ENCODE measurements at regions not wholly inside any gene's neighbourhood (a gene's known extent, or its start where the extent isn't known, plus 50 kb on each side); places are given as distances from the start of the nearest gene placed in this dataset.

DNA sequence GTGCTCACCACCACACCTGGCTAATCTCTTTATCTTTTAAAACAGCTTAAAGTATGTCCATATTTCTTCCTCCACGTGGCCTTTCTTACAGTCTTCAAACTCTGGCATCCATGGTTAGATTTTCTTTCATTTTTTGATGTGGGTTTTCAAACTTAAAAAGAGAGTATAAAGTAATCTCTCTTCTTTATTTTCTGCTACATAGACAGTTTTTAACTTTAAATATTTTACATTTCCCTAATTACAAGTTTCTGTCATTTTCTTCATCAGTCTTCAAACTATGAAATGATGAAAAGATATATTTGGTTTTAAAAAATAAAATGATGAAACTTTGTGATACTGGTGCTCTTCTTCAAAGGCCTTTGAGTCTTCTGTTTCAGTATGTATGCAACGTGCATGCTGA is 143.5 kb upstream of the ESRRG start:
- DNase-seq (ENCODE audit: low read depth): no peak

DNA sequence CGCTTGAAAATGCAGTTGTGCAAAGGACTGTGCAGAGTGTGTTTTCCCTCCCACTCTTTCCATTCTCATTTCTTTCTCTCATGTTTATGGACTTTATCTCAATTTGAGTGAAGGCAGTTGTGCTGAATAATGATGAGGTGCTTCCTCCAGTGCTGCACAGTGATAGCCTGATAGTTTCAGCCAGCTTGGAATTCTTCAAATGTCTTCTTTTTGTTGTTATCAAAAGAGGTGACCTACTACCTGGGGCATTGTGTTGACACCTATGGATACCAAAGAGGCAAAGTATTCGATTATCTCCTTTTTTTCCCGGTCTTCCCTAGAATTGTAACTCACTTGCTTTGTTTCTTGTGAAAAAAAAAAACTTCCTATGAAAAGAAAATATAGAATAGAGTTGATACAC is 132.6 kb upstream of the ESRRG start:
- DNase-seq (ENCODE audit: low read depth): no peak

DNA sequence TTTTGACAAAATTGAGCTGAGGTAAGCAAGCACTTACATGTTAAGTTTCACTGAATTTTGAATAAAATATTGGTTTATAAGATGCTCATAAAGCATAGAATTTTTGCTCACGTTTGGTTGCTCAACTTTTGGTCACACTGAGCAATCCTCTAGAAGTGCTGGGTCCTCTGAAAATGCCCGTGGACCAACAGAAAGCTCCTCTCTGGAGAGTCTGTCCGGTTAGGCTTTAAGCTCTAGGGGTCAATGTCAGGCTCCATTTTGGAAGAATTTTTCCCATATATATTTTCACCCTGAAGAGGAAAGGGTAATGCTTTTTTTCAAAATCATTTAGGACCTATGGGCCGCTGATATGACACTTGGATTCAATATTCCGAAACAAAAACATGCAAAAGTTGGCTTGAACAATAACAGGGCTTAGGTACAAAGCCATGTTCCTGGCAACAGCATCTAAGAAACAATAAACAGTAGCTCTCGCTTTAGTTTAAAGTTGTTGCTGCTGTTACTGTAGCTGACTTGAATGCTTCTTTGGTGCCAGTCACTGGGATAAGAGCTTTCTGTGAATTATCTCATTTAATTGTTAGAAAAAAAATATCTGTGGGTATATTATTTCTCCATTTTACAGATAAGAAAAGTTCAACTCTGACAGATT is 131.7 kb upstream of the ESRRG start:
- no peak for DNase-seq (ENCODE audit: low read depth)

DNA sequence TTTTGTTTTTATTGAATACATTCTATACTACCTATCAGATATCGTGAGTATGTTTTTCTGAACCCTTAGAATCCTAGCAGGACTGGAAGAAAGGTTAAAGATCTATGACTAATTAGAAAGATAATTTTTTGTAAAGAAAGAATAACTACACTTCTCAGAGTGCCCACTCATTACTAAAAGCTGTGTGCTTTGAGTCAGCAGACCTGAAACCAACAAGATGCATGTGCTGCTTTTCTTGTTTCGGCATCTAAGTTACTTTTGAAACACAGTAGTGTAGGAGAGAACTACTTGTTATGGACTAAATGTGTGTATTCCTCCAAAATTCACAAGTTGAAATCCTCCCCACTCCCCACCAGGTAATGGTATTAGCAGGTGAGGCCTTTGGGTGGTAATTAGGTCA is 127.8 kb upstream of the ESRRG start:
- no peak for DNase-seq (ENCODE audit: low read depth)

DNA sequence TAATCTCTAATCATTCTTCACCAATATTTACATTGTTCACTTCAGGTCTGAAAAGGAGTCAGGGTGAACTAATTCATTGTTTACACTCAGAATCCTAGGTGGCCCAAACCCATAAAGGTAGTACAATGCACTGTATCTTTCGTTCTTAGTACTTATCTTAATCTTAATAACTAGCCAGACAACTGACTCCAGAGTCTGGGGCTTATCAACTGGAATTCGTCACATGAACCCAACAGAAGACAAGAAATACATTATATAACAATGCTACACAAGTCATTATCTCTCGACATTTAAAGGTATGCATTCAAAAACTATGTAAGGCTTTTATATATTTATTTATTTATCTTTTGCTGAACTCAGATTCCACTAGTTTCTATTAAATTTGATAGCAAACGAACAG is 125.9 kb upstream of the ESRRG start:
- no peak for DNase-seq (ENCODE audit: low read depth)

DNA sequence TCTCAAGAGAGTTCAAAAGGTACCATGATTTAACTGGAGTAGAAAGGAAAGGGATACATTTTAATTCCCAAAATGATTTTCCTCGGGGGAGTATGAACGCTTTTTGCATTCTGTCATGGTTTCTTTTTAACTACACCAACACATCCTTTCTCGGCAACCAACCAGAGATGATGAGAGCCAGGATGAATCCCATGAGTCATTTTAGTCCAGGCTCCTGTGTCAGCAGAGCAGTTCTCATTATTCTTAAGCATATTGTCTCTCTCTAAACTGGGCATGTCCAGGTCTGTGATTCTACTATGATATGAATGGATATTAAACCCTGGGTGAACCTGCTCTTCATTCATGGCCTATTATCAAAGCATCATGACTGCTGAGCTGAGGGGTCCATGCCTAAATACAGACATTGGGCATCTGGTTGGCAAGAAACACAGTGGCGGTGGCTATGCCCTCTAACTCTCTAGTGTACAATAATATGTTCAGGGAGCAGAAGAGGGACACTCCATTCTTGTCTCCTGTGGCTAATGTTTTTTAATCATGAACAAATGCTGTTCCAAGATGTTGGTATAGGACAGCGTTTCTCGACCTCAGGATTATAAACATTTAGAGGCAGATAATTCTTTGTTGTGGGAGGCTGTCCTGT is 124.3 kb upstream of the ESRRG start:
- peak; percentile 19 for DNase-seq (ENCODE audit: low read depth)

DNA sequence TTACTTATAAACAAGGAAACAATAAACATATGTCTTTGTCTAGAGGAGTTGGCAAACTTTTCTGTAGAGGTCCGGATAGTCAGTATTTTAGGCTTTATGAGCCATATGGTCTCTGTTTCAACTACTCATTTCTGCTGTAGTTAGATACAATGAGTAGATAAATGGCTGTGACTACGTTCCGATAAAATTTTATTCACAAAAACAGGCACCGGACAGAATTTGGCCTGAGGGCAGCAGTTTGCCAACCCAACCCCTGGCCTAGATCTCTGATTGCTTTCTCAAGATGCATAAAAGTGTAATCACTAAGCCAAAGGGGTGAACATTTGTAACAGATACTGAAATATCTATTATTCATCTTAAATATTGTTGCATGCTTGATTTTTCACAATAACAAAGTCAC is 123.1 kb upstream of the ESRRG start:
- DNase-seq (ENCODE audit: low read depth): no peak

DNA sequence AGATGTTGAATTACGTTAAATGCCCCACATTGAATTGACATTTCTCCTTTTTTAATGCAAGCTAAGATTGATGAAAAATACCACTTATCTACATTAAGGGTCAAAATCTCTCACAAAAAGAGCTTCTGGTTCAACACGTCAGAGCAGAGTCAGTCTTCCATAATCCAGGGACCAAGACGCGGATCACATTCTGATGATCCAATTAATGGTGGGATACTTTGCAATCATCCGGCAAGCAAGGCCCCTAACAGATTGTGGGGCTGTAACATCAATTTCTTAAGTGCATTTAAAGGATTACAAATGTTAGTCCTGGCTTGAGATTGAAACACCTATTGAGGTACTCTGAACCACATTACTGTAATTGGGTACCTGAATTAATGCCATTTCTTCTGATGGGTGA is 120.2 kb upstream of the ESRRG start:
- DNase-seq (ENCODE audit: low read depth): no peak

DNA sequence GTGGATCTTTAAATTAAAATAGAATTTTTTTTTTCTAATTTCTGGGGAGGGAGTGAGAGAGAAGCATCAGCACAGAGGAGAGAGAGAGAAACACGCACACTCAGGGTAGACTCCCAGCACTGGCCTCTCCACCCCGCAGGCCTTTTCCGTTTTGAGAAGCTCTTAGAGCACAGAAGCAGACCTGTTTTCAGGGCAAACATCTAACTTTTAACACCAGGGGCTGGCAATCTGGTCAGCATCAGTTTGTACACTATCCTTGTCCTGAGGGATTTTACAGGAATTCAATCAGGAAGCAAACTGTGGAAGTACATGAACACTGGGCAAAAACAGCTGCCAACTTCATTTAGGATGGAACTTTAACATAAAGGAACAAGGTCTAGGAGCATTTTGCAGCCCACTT is 117.9 kb upstream of the ESRRG start:
- DNase-seq (ENCODE audit: low read depth): no peak

DNA sequence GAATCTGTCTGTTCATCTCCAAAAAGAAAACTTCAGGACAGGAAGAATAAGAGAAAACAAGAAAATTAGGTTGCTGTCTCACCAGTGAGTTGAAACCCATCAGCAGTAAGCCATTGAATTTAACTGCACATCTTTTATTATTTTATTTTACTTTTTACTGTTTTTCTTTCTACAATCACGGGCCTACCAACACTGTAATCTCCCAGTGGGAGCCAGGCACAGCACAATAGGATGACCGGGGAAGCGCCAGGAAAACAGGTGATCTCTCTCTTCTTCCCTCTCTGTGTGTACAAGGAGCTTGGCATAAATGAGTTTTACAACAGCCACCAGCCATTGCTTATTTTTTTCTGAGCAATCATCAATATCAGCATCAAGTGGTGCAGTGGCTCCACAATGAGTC is 113.1 kb upstream of the ESRRG start:
- no peak for DNase-seq (ENCODE audit: low read depth)

DNA sequence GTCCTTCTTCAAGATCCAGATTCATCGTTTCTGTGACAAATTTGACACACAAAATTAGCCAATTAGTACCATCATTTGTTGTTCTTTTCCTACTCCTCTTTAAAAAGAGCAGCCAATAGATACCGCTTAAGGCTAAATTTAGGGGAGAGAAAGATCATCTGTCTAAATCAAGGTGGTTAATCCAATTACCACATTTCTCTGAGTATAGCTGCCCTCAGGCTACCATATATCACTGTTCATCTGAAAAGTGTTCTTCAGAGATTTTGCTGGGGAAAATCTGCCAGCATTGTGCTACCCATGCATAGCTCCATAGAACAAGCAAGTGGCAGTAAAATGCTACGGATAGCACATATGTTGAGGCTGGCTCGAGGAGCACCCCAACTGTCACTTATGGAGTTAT is 110.3 kb upstream of the ESRRG start:
- no peak for DNase-seq (ENCODE audit: low read depth)

DNA sequence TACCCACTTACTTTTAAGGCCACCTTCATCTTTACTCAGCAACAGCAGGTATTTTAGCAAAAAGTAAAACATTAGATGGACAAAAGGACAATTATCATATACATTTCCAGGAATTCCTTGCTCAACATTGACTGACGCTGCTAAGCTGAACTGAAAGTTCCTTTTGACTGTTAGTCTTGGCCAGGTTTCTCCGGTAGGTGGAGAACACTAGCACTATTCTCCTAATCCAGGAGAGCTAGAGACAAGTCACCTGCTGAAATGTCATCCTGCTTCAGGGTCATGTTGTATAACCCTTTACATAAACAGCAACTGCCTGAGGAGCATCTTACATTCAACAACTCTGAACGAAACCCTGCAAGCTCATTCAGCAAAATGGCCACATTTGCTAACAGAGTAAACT is 109.0 kb upstream of the ESRRG start:
- no peak for DNase-seq (ENCODE audit: low read depth)

DNA sequence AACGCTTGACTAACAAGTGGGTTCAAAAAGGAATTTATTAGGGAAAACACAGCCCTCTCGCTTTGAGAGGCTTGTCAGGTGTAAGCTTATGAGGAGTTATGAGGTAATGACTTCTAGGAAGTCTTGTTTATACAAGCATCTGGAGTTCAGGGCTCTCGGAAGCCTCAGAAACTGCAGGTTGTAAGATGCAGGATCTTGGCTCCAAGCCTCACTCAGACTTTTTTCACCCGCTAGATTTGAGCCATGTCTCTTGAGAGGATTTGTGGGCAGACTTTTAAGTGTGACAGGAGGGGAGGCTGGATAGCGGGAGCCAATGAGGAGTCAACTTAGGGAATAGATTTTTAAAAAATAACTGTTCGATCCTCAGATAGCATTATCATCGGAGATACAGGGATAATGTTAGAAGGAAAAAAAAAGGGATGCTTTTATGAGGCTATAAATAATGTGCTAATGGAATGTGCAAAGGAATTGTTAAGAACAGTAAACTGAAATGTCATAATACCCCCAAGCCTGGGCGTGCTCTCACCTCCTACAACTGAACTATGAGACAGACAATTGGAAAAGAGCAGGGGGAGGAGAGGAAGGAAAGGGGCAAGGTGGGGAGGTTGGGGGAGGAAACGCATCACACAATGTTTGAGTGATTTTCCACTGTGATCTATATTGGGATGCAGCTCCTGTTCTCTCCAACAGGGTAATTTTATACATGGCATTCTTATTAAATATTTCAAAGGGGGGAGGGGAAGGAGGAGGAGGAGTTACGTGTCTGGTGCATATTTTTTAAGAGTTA is 107.4 kb upstream of the ESRRG start:
- DNase-seq (ENCODE audit: low read depth): no peak

DNA sequence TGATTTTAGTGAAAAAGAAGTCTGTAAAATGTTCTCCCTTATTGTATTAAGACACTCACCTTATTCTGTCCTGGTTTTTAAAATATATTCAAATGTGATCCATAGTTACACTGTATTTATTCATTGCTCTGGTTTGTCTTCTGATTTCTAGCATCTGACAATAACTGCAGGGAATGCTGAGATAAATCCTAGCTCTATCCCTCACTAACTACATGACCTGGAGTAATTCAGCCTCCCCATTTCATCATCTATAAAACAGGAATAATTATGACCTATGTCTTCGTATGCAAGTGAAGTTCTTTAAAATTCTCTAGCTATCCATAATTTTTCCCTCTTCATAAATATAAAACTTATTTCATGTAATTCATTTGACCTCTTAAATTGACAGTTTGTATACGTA is 104.0 kb upstream of the ESRRG start:
- no peak for DNase-seq (ENCODE audit: low read depth)

DNA sequence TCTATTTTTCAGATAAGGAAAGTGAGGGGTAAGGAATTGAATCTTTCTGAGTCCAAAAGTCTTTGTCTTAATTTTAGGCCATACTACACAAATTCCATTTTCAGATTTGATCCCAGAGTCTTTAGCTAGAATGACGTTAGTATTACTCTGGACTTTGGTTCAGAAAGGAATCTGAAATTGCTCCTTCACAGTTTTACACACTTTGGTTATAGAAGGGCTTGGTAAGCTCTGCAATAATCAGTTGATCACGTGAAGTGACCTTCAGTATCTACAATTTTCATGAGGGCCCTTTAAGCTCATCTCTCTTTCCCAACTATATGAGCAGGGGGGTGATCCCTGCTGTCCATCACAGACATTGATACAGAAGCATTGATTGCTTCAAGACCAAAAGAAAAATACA is 103.4 kb upstream of the ESRRG start:
- no peak for DNase-seq (ENCODE audit: low read depth)

DNA sequence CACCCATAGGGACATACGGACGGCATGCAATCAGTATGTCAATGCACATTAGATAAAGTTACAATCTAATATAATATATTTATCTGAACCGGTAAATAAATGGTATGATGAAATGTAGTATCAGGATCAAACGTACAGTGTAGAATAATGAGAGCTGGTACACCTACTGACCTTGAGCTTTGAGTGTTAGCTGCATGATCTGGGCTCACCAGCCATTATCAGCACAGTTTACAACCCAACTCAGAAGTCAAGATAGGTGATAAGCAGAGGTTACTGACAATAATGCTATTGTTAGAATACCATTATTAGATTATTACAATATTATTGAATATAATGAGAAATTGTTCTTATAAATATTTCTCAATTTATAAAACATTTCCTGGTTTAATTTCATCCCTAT is 103.0 kb upstream of the ESRRG start:
- DNase-seq (ENCODE audit: low read depth): no peak

DNA sequence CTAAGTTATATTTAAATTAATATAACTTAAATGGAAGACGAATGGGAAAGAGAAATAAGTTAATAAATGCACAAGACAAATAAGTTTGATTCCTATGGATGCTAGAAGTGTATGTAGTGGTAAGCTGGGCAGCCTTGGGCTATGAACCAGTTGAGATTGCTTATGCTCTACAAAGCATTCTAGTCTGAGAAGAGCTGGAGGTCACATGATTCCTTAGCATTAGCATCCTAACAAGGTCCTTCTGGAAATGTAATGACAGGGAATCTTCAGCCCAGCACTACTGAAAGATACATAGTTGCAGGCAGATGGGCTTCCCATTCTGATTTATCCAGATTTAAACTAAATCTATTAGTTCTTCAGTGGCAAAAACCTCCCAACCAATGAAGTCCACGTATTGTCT is 102.3 kb upstream of the ESRRG start:
- DNase-seq (ENCODE audit: low read depth): no peak

DNA sequence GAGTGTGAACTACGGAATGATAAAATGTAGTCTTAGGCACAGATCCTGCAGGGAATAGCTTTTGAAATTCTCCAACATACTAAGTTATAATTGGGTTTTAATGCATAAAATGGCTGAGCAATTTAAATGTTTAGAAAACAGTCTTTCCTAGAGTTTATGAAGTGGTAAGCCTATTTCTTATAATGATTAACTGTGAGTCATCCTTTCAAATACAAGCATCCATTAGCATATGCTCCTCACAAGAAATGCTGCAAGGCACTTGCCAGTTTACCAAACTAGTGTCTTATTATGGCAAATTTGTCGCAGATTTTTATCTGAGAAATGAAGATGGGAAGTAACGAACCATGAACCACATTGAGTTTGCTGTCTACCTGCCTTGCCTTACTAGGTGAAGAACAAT is 101.3 kb upstream of the ESRRG start:
- no peak for DNase-seq (ENCODE audit: low read depth)

DNA sequence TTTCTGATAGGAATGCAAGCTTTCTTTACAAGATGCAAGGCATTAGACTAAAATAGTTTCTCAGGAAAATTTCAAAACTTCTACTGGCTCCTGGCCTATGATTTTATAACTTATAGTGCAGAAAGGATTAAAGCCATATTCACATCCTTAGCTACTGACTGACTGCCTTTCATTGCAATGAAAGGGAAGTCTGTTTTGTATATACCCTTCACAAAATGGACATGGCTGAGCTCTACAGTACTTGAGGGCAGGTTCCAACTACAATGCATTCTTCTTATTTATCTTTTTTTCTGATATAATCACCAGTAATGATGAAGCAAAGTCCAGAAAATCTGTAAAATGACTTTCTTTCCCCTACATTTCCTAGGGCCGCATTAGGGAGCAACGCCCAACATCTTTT is 100.5 kb upstream of the ESRRG start:
- DNase-seq (ENCODE audit: low read depth): no peak

DNA sequence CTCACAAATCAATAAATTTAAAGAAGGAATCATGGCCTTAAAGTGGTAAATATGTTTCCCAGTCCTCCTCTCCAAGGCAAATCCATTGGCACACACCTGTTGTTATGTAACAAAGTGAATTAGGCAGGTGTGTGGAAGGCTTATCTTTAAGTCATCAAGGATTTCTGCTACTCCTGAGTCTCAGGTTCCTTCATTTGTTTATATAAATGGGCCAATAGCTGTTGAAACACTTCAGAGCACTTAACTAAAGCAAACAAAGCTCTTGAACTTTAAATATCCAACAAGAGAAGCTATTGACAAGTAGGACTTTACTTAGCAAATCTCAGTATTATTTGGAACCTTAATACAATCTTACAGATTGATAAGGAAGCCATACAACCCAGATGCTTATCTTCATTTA is 99.3 kb upstream of the ESRRG start:
- DNase-seq (ENCODE audit: low read depth): no peak

DNA sequence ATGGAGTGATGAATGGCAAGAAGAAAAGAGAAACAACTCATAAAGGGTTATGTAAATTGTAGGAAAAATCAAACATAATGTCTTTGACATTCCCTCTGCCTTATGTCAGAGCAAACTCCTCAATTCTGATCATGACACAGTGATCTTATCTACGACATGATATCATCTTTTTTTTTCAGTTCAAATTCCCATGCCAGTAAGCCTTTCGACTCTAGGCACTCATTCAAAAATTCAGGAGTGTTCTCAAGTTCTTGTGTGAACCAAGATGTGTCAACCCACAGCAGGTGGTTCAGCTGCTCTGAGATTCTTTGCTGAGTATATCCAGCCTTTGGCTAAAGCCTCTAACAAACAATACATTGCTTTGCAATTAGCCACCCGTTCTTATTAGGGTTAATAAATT is 97.1 kb upstream of the ESRRG start:
- no peak for DNase-seq (ENCODE audit: low read depth)

DNA sequence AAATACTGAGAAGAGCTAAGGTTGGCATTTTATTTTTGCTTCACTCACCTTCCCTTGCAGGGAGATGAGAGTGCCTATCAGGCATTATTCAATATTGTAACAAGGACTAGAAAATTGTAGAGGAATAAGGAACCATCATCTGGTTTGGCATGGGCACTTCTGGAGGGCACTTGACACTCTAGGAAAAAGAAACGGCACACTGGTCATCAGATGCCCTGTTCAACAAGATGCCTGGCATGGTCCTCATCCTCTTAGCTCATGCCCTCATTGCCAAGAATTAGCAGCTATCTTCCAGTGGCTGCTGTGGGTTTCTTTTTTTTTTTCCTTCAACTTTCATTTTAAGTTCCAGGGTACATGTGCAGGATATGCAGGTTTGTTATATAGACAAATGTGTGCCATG is 95.1 kb upstream of the ESRRG start:
- DNase-seq (ENCODE audit: low read depth): no peak

DNA sequence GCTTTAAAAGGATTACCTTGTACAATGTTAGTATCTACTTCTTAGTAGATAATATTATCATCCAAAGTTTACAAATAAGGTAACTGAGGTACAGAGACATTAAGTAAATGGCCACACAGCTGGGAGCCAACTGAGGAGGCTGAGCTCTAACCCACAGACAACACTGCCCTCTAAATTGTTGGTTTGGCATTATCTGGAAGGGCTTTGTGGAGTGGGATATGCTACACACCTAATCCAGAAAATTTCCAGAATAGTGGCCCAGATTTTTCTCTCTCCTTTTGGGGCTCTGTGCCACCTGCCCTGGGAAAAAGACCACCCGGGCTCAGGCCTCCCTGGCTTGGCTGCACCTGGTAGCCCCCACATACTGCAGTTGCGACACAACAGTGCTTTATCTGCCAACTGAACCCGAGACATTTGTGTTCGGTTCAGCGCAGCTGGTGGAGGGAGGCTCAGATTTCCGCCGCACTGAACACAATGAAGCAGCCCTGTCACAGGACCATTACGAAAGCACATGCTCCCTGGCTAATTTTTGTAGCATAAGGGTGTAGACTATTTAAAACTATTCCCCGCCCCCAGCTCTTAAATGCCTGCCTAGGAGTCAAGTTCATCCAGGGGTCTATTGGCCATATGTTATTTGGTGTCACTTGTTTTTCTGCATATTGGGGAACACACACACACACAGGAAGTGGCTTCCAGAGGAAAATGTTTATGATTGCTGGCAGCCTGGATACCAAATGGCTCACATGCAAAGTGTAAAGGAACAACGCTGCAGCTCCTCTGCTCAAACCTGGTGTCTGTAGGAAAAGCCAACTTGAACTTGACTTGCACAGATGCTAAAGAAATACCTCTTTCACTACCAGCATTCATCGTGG is 92.3 kb upstream of the ESRRG start:
- DNase-seq (ENCODE audit: low read depth): no peak
